Neural cell (in vitro differentiated cells): ENCODE measurements at regions not wholly inside any gene's neighbourhood (a gene's known extent, or its start where the extent isn't known, plus 50 kb on each side); places are given as distances from the start of the nearest gene placed in this dataset.

ENCODE experiments used
- CTCF ChIP-seq: fragments of 450-650 bp; IDR thresholded peaks from 2 replicates; pipeline ENCODE4 v1.5.1; 2014; ENCODE audit warnings: antibody characterized with exemption, mild to moderate bottlenecking, moderate library complexity; ENCODE audit not compliant: poor library complexity, severe bottlenecking
- EZH2 ChIP-seq: fragments of 200-600, 300-800 bp; shearing (Covaris generic), sonication (generic); IDR thresholded peaks from 2 replicates; pipeline ENCODE4 v1.6.1; 2014; ENCODE audit warnings: antibody characterized with exemption, low read length, borderline replicate concordance, mild to moderate bottlenecking; ENCODE audit not compliant: insufficient read depth, poor library complexity, severe bottlenecking
- POLR2AphosphoS5 ChIP-seq: IDR thresholded peaks from 2 replicates; pipeline ENCODE4 v1.6.1; 2012
- RAD21 ChIP-seq: fragments of 450-650 bp; conservative IDR thresholded peaks from 2 replicates; pipeline ENCODE4 v1.6.1; 2014; ENCODE audit warnings: antibody characterized with exemption, mild to moderate bottlenecking, moderate library complexity
- REST ChIP-seq: IDR thresholded peaks from 2 replicates; pipeline ENCODE4 v1.6.1; 2012; ENCODE audit warnings: borderline replicate concordance
- TAF1 ChIP-seq: IDR thresholded peaks from 2 replicates; pipeline ENCODE4 v1.6.1; 2012; ENCODE audit warnings: low read depth

GRCh38 chr10:8830876-8831275 lies 776.4 kb downstream of the GATA3 start:
- no peak for TF ChIP-seq CTCF
- TF ChIP-seq EZH2, result no peak
- TF ChIP-seq REST, result no peak
- no peak for TF ChIP-seq POLR2AphosphoS5
- no peak for TF ChIP-seq TAF1
- TF ChIP-seq RAD21, result no peak
